ENCODE measurements at regions not wholly inside any gene's neighbourhood (a gene's known extent, or its start where the extent isn't known, plus 50 kb on each side); places are given as distances from the start of the nearest gene placed in this dataset.

DNA sequence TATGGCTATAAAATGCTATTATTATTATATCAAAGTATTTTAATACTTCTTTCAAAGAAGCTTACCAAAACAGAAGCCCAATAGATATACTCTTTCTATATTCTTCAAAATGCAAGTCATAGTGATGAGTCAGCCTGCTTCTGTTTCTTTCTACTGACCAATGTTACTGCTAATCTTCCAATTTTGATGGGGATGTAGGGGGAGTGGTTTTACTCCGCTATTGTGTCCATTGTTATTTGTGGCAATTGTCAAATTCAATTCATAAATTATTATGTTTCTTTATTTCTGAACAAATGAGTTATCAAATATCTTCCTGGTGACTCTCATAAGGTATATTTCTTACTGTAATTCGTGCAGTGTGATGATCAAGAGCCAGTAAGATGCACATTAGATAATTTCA is 221.5 kb upstream of the DEFB112 start:
- H3K9ac ChIP-seq (ENCODE audit: low read depth in 2 of 2, low read length in 2 of 2), result no peak overlapping the region
- intact Hi-C loops (cut with DNase I), result no loop called here
- no peaks in the 10 kb centered on the region for H3K4me1 ChIP-seq
- H3K36me3 ChIP-seq, result no peaks in the 10 kb centered on the region
- TF ChIP-seq, protein P1, sequence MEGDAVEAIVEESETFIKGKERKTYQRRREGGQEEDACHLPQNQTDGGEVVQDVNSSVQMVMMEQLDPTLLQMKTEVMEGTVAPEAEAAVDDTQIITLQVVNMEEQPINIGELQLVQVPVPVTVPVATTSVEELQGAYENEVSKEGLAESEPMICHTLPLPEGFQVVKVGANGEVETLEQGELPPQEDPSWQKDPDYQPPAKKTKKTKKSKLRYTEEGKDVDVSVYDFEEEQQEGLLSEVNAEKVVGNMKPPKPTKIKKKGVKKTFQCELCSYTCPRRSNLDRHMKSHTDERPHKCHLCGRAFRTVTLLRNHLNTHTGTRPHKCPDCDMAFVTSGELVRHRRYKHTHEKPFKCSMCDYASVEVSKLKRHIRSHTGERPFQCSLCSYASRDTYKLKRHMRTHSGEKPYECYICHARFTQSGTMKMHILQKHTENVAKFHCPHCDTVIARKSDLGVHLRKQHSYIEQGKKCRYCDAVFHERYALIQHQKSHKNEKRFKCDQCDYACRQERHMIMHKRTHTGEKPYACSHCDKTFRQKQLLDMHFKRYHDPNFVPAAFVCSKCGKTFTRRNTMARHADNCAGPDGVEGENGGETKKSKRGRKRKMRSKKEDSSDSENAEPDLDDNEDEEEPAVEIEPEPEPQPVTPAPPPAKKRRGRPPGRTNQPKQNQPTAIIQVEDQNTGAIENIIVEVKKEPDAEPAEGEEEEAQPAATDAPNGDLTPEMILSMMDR (IDR thresholded peaks at IDR 0.05), result no peak
- H3K27me3 ChIP-seq, result no peaks in the 10 kb centered on the region
- no peak overlapping the region for H3K27ac ChIP-seq
- DNase-seq, result no peak
- H3K4me3 ChIP-seq, result no peak overlapping the region
- no peaks in the 10 kb centered on the region for H3K9me3 ChIP-seq

DNA sequence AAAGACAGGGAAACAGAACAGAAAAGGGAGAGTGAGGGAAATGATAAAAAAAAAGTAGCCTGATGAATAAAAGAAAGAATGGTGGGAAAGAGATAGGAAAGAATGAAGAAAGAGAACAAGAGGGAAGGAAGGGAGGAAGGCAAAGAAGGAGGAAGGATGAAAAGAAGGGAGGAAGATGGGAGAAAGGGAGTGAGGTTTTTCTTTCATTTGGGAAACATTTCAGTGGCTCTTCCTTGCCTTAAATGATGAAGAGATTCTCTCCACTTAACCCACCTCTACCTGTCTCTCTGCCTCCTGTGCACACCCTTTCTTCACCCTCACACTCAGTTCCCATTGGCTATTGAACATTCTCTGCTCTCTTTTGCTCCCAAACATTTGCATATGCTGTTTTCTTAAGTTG is 222.1 kb upstream of the DEFB112 start:
- Histone ChIP-seq H3K9ac (ENCODE audit: low read depth in 2 of 2, low read length in 2 of 2) (no peak overlapping the region), H3K9me3 (no peaks in the 10 kb centered on the region), H3K4me3 (no peak overlapping the region), H3K36me3 (no peaks in the 10 kb centered on the region), H3K27ac (no peak overlapping the region), H3K4me1 (no peaks in the 10 kb centered on the region), H3K27me3 (no peaks in the 10 kb centered on the region)
- intact Hi-C loops (cut with DNase I), result no loop called here
- TF ChIP-seq, protein P1 (IDR thresholded peaks at IDR 0.05), result no peak
- no peak for DNase-seq

GRCh38 chr6:50272611-50273010 is 222.9 kb upstream of the DEFB112 start:
- H3K4me3 ChIP-seq, result no peak overlapping the region
- H3K4me1 ChIP-seq, result no peaks in the 10 kb centered on the region
- H3K9me3 ChIP-seq, result no peaks in the 10 kb centered on the region
- no peak for DNase-seq
- H3K27me3 ChIP-seq, result no peaks in the 10 kb centered on the region
- no peak overlapping the region for H3K27ac ChIP-seq
- intact Hi-C loops (cut with DNase I), result no loop called here
- TF ChIP-seq, protein P1 (IDR thresholded peaks at IDR 0.05), result no peak
- no peaks in the 10 kb centered on the region for H3K36me3 ChIP-seq
- no peak overlapping the region for H3K9ac ChIP-seq (ENCODE audit: low read depth in 2 of 2, low read length in 2 of 2)

DNA sequence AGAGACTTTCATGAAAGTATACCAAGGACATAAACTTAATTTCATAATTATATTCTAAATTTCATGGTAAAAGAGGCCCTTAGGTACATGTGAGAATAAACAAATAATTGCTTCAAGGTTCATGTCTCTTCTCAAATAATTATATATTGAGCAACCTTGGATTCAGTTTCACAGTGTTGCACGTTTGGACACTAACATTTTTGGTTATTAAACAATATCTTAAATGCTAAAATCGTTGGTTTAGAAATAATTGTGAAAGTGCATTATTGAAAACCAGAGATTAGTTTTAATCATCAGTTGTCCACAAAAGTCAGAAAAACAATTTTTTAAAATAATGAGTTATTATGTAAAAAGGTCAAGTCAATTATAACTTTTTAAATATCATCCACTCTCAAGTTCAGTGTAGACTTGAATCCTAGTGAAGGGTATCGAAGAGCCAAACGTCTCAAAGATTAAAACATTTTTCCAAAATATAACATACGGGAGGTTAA is 227.1 kb upstream of the DEFB112 start:
- Histone ChIP-seq H3K27me3 (no peaks in the 10 kb centered on the region), H3K4me3 (no peak overlapping the region), H3K9me3 (no peaks in the 10 kb centered on the region), H3K27ac (no peak overlapping the region), H3K36me3 (no peaks in the 10 kb centered on the region), H3K9ac (ENCODE audit: low read depth in 2 of 2, low read length in 2 of 2) (no peak overlapping the region), H3K4me1 (no peaks in the 10 kb centered on the region)
- DNase-seq, result no peak
- intact Hi-C loops (cut with DNase I), result no loop called here
- TF ChIP-seq, protein P1 (IDR thresholded peaks at IDR 0.05), result no peak

DNA sequence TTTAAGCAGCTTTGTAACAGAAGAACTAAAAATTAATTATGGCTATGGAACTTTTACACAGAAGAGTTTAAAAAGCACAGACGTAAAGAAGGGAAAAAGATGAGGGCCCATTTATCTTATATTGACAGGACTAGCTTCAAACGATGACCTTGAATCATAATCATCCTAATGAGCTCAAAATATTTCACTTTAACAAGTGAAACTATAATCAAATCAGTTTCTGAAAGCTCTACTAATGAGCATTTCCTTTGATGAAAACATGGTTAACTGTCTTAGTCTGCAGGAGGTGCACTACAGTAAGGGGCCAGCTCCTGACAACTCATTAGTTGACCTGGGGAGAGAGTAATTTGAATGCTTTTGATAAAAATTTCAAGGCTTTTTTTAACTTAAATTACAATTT is 228.0 kb upstream of the DEFB112 start:
- H3K27me3 ChIP-seq, result no peaks in the 10 kb centered on the region
- TF ChIP-seq, protein P1 (IDR thresholded peaks at IDR 0.05), result no peak
- DNase-seq, result no peak
- H3K4me1 ChIP-seq, result no peaks in the 10 kb centered on the region
- H3K4me3 ChIP-seq, result no peak overlapping the region
- H3K9me3 ChIP-seq, result no peaks in the 10 kb centered on the region
- no peak overlapping the region for H3K27ac ChIP-seq
- no peaks in the 10 kb centered on the region for H3K36me3 ChIP-seq
- H3K9ac ChIP-seq (ENCODE audit: low read depth in 2 of 2, low read length in 2 of 2), result no peak overlapping the region
- intact Hi-C loops (cut with DNase I), result no loop called here

DNA sequence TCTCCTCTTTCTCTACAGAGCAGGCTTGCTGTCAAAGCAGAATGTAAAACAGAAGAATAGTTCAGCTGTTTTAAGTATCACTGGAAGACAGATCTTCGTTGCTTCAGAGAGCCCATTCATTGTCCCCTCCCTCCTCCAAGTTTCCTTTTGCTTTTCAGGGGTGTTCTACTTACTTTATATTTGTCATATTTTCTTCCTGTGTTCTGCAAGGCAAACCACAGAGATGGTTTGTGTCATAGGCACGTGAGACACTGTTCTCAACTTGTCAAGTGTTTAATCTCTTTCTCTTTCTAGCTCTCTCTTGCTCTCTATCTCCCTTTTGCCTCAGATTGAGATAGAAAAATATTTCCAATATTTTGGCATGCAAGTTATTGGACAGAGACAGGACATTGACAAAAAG is 228.9 kb upstream of the DEFB112 start:
- no peak overlapping the region for H3K4me3 ChIP-seq
- no peak overlapping the region for H3K27ac ChIP-seq
- intact Hi-C loops (cut with DNase I), result no loop called here
- no peaks in the 10 kb centered on the region for H3K27me3 ChIP-seq
- no peaks in the 10 kb centered on the region for H3K4me1 ChIP-seq
- DNase-seq, result no peak
- no peaks in the 10 kb centered on the region for H3K36me3 ChIP-seq
- no peaks in the 10 kb centered on the region for H3K9me3 ChIP-seq
- H3K9ac ChIP-seq (ENCODE audit: low read depth in 2 of 2, low read length in 2 of 2), result no peak overlapping the region
- TF ChIP-seq, protein P1 (IDR thresholded peaks at IDR 0.05), result no peak

Measured in colonic mucosa (tissue), 4 donors.